ENCODE measurements at regions not wholly inside any gene's neighbourhood (a gene's known extent, or its start where the extent isn't known, plus 50 kb on each side); places are given as distances from the start of the nearest gene placed in this dataset.

- no peak for TF ChIP-seq CTCF (IDR thresholded peaks at IDR 0.05; ENCODE audit: low read depth, low read length)
- H3K4me3 ChIP-seq (ENCODE audit: low read depth, low read length) = no peak overlapping the region
- no peak for DNase-seq
Measured at GRCh38 chr5:164364237-164365208, 859.1 kb downstream of the MAT2B start.

GRCh38 chr5:164370841-164371240 is 865.4 kb downstream of the MAT2B start:
- no peak for DNase-seq
- no peaks in the 10 kb centered on the region for H3K9me3 ChIP-seq
- H3K36me3 ChIP-seq = no peaks in the 10 kb centered on the region
- no peak for TF ChIP-seq CTCF (IDR thresholded peaks at IDR 0.05; ENCODE audit: low read depth, low read length)
- H3K4me3 ChIP-seq (ENCODE audit: low read depth, low read length) = no peak overlapping the region
- H3K4me1 ChIP-seq = no peaks in the 10 kb centered on the region
- no peaks in the 10 kb centered on the region for H3K27me3 ChIP-seq

More at GRCh38 chr5:164364237-164365208, 859.1 kb downstream of the MAT2B start:
- Histone ChIP-seq H3K36me3 (no peaks in the 10 kb centered on the region), H3K4me1 (no peaks in the 10 kb centered on the region), H3K27me3 (no peaks in the 10 kb centered on the region), H3K9me3 (no peaks in the 10 kb centered on the region)

GRCh38 chr5:164372892-164373291 is 867.5 kb downstream of the MAT2B start:
- no peaks in the 10 kb centered on the region for H3K4me1 ChIP-seq
- no peak overlapping the region for H3K4me3 ChIP-seq (ENCODE audit: low read depth, low read length)
- no peaks in the 10 kb centered on the region for H3K27me3 ChIP-seq
- no peak for DNase-seq
- no peak for TF ChIP-seq CTCF (IDR thresholded peaks at IDR 0.05; ENCODE audit: low read depth, low read length)
- H3K9me3 ChIP-seq = no peaks in the 10 kb centered on the region
- H3K36me3 ChIP-seq = no peaks in the 10 kb centered on the region

GRCh38 chr5:164373876-164374275 is 868.5 kb downstream of the MAT2B start:
- no peaks in the 10 kb centered on the region for H3K36me3 ChIP-seq
- TF ChIP-seq CTCF (IDR thresholded peaks at IDR 0.05; ENCODE audit: low read depth, low read length) = no peak
- no peak overlapping the region for H3K4me3 ChIP-seq (ENCODE audit: low read depth, low read length)
- no peaks in the 10 kb centered on the region for H3K27me3 ChIP-seq
- no peak for DNase-seq
- H3K9me3 ChIP-seq = no peaks in the 10 kb centered on the region
- H3K4me1 ChIP-seq = no peaks in the 10 kb centered on the region

- no peak for DNase-seq
- Histone ChIP-seq H3K27me3 (no peaks in the 10 kb centered on the region), H3K4me3 (ENCODE audit: low read depth, low read length) (no peak overlapping the region), H3K36me3 (no peaks in the 10 kb centered on the region), H3K9me3 (no peaks in the 10 kb centered on the region), H3K4me1 (no peaks in the 10 kb centered on the region)
- TF ChIP-seq CTCF (IDR thresholded peaks at IDR 0.05; ENCODE audit: low read depth, low read length) = no peak
Measured at GRCh38 chr5:164375051-164375450, 869.6 kb downstream of the MAT2B start.

GRCh38 chr5:164376843-164377242 is 871.4 kb downstream of the MAT2B start:
- TF ChIP-seq CTCF (IDR thresholded peaks at IDR 0.05; ENCODE audit: low read depth, low read length) = no peak
- Histone ChIP-seq H3K27me3 (no peaks in the 10 kb centered on the region), H3K9me3 (no peaks in the 10 kb centered on the region), H3K4me3 (ENCODE audit: low read depth, low read length) (no peak overlapping the region), H3K4me1 (no peaks in the 10 kb centered on the region), H3K36me3 (no peaks in the 10 kb centered on the region)
- DNase-seq = no peak

Measured in BE2C (cell line).